ENCODE measurements at regions not wholly inside any gene's neighbourhood (a gene's known extent, or its start where the extent isn't known, plus 50 kb on each side); places are given as distances from the start of the nearest gene placed in this dataset.

DNA sequence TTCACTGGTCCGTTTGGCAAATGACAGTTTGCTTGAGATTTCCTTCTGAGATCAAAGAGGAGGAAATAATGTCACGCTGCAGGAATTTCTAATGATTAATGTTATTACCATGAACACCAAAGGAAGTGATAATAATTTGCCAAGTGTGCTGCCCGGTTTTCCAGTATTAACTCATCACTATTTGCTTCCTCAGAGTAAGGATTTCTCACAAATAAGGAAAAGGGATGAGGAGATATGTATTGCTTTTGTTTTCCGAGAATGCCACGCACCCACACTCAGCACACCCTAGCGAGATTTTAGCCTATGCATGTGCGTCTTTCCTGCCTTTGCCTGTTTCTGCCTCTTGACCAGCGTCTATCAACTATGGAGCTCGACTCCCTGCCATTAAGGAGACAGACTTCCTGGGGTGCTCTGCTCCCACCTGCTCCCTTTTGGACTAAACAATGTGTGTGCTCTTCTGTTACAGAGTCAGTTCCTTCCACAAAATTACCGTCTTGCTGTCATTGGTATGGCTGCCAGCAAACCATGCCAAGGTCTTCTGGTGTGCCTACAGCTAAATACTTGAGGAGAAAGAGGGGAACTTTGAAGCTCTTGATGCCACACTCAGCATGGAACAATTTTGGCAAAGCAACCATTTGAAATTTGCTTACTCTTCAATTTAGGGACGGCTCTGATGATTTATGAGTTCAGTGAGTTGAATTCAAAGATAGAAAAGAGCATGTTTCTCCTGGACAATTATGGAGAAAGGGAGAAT lies 393.1 kb upstream of the ZFP42 start:
- TF ChIP-seq, protein P1, sequence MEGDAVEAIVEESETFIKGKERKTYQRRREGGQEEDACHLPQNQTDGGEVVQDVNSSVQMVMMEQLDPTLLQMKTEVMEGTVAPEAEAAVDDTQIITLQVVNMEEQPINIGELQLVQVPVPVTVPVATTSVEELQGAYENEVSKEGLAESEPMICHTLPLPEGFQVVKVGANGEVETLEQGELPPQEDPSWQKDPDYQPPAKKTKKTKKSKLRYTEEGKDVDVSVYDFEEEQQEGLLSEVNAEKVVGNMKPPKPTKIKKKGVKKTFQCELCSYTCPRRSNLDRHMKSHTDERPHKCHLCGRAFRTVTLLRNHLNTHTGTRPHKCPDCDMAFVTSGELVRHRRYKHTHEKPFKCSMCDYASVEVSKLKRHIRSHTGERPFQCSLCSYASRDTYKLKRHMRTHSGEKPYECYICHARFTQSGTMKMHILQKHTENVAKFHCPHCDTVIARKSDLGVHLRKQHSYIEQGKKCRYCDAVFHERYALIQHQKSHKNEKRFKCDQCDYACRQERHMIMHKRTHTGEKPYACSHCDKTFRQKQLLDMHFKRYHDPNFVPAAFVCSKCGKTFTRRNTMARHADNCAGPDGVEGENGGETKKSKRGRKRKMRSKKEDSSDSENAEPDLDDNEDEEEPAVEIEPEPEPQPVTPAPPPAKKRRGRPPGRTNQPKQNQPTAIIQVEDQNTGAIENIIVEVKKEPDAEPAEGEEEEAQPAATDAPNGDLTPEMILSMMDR (IDR thresholded peaks at IDR 0.05) = no peak
- TF ChIP-seq POLR2A (IDR thresholded peaks at IDR 0.05) = no peak
